ENCODE measurements at regions not wholly inside any gene's neighbourhood (a gene's known extent, or its start where the extent isn't known, plus 50 kb on each side); places are given as distances from the start of the nearest gene placed in this dataset.

- no peak overlapping the region for H3K4me3 Mint-ChIP-seq
Measured at GRCh38 chr12:13422291-13422690, 225.8 kb downstream of the EMP1 start.

GRCh38 chr12:13417516-13417915 lies 221.0 kb downstream of the EMP1 start:
- Mint-ChIP-seq H3K27me3 (ENCODE audit: low read depth in 2 of 2) (peaks cover 0 to 3% of the 10 kb centered on the region in 2 donors), H3K4me3 (no peak overlapping the region), H3K27ac (no peak overlapping the region), H3K9me3 (peaks cover 0 to 2% of the 10 kb centered on the region in 2 donors), H3K36me3 (no peaks in the 10 kb centered on the region), H3K4me1 (no peaks in the 10 kb centered on the region)
- 86% methylated on average over 1 of the region's 2 CpGs for WGBS (ENCODE audit: insufficient coverage)
- DNase-seq (no peak), ATAC-seq (no peak)
- Histone ChIP-seq H3K4me1 (ENCODE audit: control insufficient read depth, insufficient read depth, low read length) (no peaks in the 10 kb centered on the region), H3K27ac (ENCODE audit: low read length) (no peak overlapping the region), H3K36me3 (ENCODE audit: control insufficient read depth, insufficient read depth, low read length) (no peaks in the 10 kb centered on the region), H3K9me3 (ENCODE audit: control insufficient read depth, insufficient read depth, low read length) (no peaks in the 10 kb centered on the region), H3K4me3 (ENCODE audit: low read length) (no peak overlapping the region), H3K27me3 (ENCODE audit: control insufficient read depth, insufficient read depth, low read length) (no peaks in the 10 kb centered on the region)
- no peak for TF ChIP-seq CTCF (IDR thresholded peaks at IDR 0.05)
- intact Hi-C loops (cut with micrococcal nuclease): no loop called here

More at GRCh38 chr12:13422291-13422690, 225.8 kb downstream of the EMP1 start:
- no peaks in the 10 kb centered on the region for H3K36me3 Mint-ChIP-seq
- H3K27me3 ChIP-seq (ENCODE audit: control insufficient read depth, insufficient read depth, low read length): no peaks in the 10 kb centered on the region
- peaks cover 0 to 8% of the 10 kb centered on the region in 2 donors for H3K27me3 Mint-ChIP-seq (ENCODE audit: low read depth in 2 of 2)
- no peaks in the 10 kb centered on the region for H3K36me3 ChIP-seq (ENCODE audit: control insufficient read depth, insufficient read depth, low read length)
- no peaks in the 10 kb centered on the region for H3K4me1 ChIP-seq (ENCODE audit: control insufficient read depth, insufficient read depth, low read length)
- ATAC-seq (no peak), DNase-seq (no peak)
- H3K27ac Mint-ChIP-seq: no peak overlapping the region
- no peak overlapping the region for H3K4me3 ChIP-seq (ENCODE audit: low read length)
- H3K9me3 ChIP-seq (ENCODE audit: control insufficient read depth, insufficient read depth, low read length): no peaks in the 10 kb centered on the region
- no peak for TF ChIP-seq CTCF (IDR thresholded peaks at IDR 0.05)
- H3K9me3 Mint-ChIP-seq: peaks cover 2% of the 10 kb centered on the region in 2 donors
- no peaks in the 10 kb centered on the region for H3K4me1 Mint-ChIP-seq
- H3K27ac ChIP-seq (ENCODE audit: low read length): no peak overlapping the region
- 50% methylated on average over 1 of the region's 2 CpGs for WGBS (ENCODE audit: insufficient coverage)
- intact Hi-C loops (cut with micrococcal nuclease): no loop called here

GRCh38 chr12:13411287-13411686 lies 214.8 kb downstream of the EMP1 start:
- peaks cover 4 to 9% of the 10 kb centered on the region in 2 donors for H3K9me3 Mint-ChIP-seq
- WGBS (ENCODE audit: insufficient coverage): 83% methylated on average over 1 of the region's 2 CpGs
- Histone ChIP-seq H3K9me3 (ENCODE audit: control insufficient read depth, insufficient read depth, low read length) (no peaks in the 10 kb centered on the region), H3K36me3 (ENCODE audit: control insufficient read depth, insufficient read depth, low read length) (no peaks in the 10 kb centered on the region), H3K4me1 (ENCODE audit: control insufficient read depth, insufficient read depth, low read length) (no peaks in the 10 kb centered on the region), H3K4me3 (ENCODE audit: low read length) (no peak overlapping the region), H3K27me3 (ENCODE audit: control insufficient read depth, insufficient read depth, low read length) (no peaks in the 10 kb centered on the region), H3K27ac (ENCODE audit: low read length) (no peak overlapping the region)
- no peak for DNase-seq
- H3K36me3 Mint-ChIP-seq: peaks cover 9% of the 10 kb centered on the region
- H3K27ac Mint-ChIP-seq: no peak overlapping the region
- H3K4me1 Mint-ChIP-seq: no peaks in the 10 kb centered on the region
- TF ChIP-seq CTCF (IDR thresholded peaks at IDR 0.05): no peak
- H3K4me3 Mint-ChIP-seq: no peak overlapping the region
- no peak for ATAC-seq
- intact Hi-C loops (cut with micrococcal nuclease): no loop called here
- peaks cover 0 to under 1% of the 10 kb centered on the region in 2 donors for H3K27me3 Mint-ChIP-seq (ENCODE audit: low read depth in 2 of 2)

- intact Hi-C loops (cut with micrococcal nuclease): no loop called here
- Mint-ChIP-seq H3K9me3 (peaks cover 4 to 6% of the 10 kb centered on the region in 2 donors), H3K4me3 (no peak overlapping the region), H3K27me3 (ENCODE audit: low read depth in 2 of 2) (peaks cover 0 to 3% of the 10 kb centered on the region in 2 donors), H3K4me1 (no peaks in the 10 kb centered on the region), H3K36me3 (peaks cover 8% of the 10 kb centered on the region), H3K27ac (no peak overlapping the region)
- 77% methylated on average over 5 of the region's 5 CpGs for WGBS (ENCODE audit: insufficient coverage)
- TF ChIP-seq CTCF (IDR thresholded peaks at IDR 0.05): no peak
- H3K4me1 ChIP-seq (ENCODE audit: control insufficient read depth, insufficient read depth, low read length): no peaks in the 10 kb centered on the region
- no peak overlapping the region for H3K4me3 ChIP-seq (ENCODE audit: low read length)
- H3K27me3 ChIP-seq (ENCODE audit: control insufficient read depth, insufficient read depth, low read length): no peaks in the 10 kb centered on the region
- no peak overlapping the region for H3K27ac ChIP-seq (ENCODE audit: low read length)
- ATAC-seq: no peak
- no peaks in the 10 kb centered on the region for H3K36me3 ChIP-seq (ENCODE audit: control insufficient read depth, insufficient read depth, low read length)
- H3K9me3 ChIP-seq (ENCODE audit: control insufficient read depth, insufficient read depth, low read length): no peaks in the 10 kb centered on the region
- no peak for DNase-seq
Measured at GRCh38 chr12:13405961-13406703, 209.6 kb downstream of the EMP1 start.
